Liver (tissue), 7 donors: ENCODE measurements at regions not wholly inside any gene's neighbourhood (a gene's known extent, or its start where the extent isn't known, plus 50 kb on each side); places are given as distances from the start of the nearest gene placed in this dataset.

ENCODE experiments used
- DNase-seq: peaks from one replicate; pipeline ENCODE4 v3.0.0-alpha.2; 2017; ENCODE audit warnings: low spot score
- H3K27ac ChIP-seq, 2 donors: one replicate each; pipeline ENCODE4 v1.7.0; 2013; ENCODE audit warnings: inconsistent platforms in 2 of 2, low read length in 2 of 2, control low read depth in 1 of 2, low read depth in 1 of 2, mild to moderate bottlenecking in 1 of 2
- H3K27me3 ChIP-seq, 4 donors: one replicate each; pipeline versions ENCODE4 v1.6.1 to v1.7.0; 2013; ENCODE audit warnings: low read length in 3 of 4, inconsistent platforms in 1 of 4, mild to moderate bottlenecking in 1 of 4, moderate library complexity in 1 of 4; ENCODE audit not compliant: control insufficient read depth in 4 of 4, insufficient read depth in 4 of 4
- H3K36me3 ChIP-seq, 4 donors: one replicate each; pipeline versions ENCODE4 v1.6.1 to v1.7.0; 2013; ENCODE audit warnings: low read length in 3 of 4, mild to moderate bottlenecking in 3 of 4, low read depth in 1 of 4, moderate library complexity in 1 of 4; ENCODE audit not compliant: control insufficient read depth in 4 of 4, insufficient read depth in 3 of 4
- H3K4me1 ChIP-seq, 4 donors: one replicate each; pipeline versions ENCODE4 v1.6.1 to v1.7.0; 2013; ENCODE audit warnings: low read length in 3 of 4, mild to moderate bottlenecking in 3 of 4, moderate library complexity in 1 of 4; ENCODE audit not compliant: control insufficient read depth in 4 of 4, insufficient read depth in 4 of 4
- H3K4me3 ChIP-seq, 3 donors: one replicate each; pipeline versions ENCODE4 v1.6.1 to v1.7.0; 2013; ENCODE audit warnings: low read length in 3 of 3, control low read depth in 1 of 3, low read depth in 1 of 3, mild to moderate bottlenecking in 1 of 3
- H3K9ac ChIP-seq, 2 donors: one replicate each; pipeline ENCODE4 v1.7.0; 2013; ENCODE audit warnings: low read length in 2 of 2, mild to moderate bottlenecking in 2 of 2, moderate library complexity in 2 of 2, control low read depth in 1 of 2, low read depth in 1 of 2
- H3K9me3 ChIP-seq, 4 donors: one replicate each; pipeline versions ENCODE4 v1.6.1 to v1.7.0; 2013; ENCODE audit warnings: low read length in 3 of 4; ENCODE audit not compliant: control insufficient read depth in 4 of 4
- EGR1 ChIP-seq, 2 donors: IDR thresholded peaks; 2 replicates each; pipeline ENCODE4 v1.6.1; 2016 to 2018; ENCODE audit warnings: antibody characterized with exemption in 2 of 2, low read depth in 2 of 2
- FOXA1 ChIP-seq: IDR thresholded peaks from 2 replicates; pipeline ENCODE4 v1.6.1; 2016; ENCODE audit warnings: antibody characterized with exemption
- FOXA2 ChIP-seq: IDR thresholded peaks from 2 replicates; pipeline ENCODE4 v1.6.1; 2016; ENCODE audit warnings: antibody characterized with exemption
- HNF4A ChIP-seq, 2 donors: conservative IDR thresholded peaks; 2 replicates each; pipeline ENCODE4 v1.6.1; 2016; ENCODE audit warnings: antibody characterized with exemption in 2 of 2, mild to moderate bottlenecking in 2 of 2
- HNF4G ChIP-seq: IDR thresholded peaks from 2 replicates; pipeline ENCODE4 v1.6.1; 2016; ENCODE audit warnings: antibody characterized with exemption
- JUND ChIP-seq, 2 donors: IDR thresholded peaks; 2 replicates each; pipeline ENCODE4 v1.6.1; 2016; ENCODE audit warnings: antibody characterized with exemption in 2 of 2
- RAD21 ChIP-seq, 2 donors: IDR thresholded peaks; 2 replicates each; pipeline ENCODE4 v1.6.1; 2016; ENCODE audit warnings: antibody characterized with exemption in 2 of 2, mild to moderate bottlenecking in 2 of 2
- RXRA ChIP-seq, 2 donors: IDR thresholded peaks; 2 replicates each; pipeline ENCODE4 v1.6.1; 2017 to 2018; ENCODE audit warnings: antibody characterized with exemption in 2 of 2, mild to moderate bottlenecking in 1 of 2
- TAF1 ChIP-seq: conservative IDR thresholded peaks from 2 replicates; pipeline ENCODE4 v1.6.1; 2016; ENCODE audit warnings: antibody characterized with exemption, mild to moderate bottlenecking
- WGBS: extraction: QIAGEN DNeasy Blood & Tissue Kit; methylation state at CpG from one replicate; pipeline ENCODE4 v1.1.7; 2013; 5-methylcytosine and 5-hydroxymethylcytosine counted together
- TF ChIP-seq, protein P1 (sequence below): IDR thresholded peaks from 2 replicates; pipeline ENCODE4 v1.6.1; 2016; ENCODE audit warnings: antibody characterized with exemption
- TF ChIP-seq, protein P2 (sequence below): IDR thresholded peaks from 2 replicates; pipeline ENCODE4 v1.6.1; 2016; ENCODE audit warnings: antibody characterized with exemption
- TF ChIP-seq, protein P3 (sequence below): IDR thresholded peaks from 2 replicates; pipeline ENCODE4 v1.6.1; 2016; ENCODE audit warnings: antibody characterized with exemption
- TF ChIP-seq, protein P4 (sequence below): IDR thresholded peaks from 2 replicates; pipeline ENCODE4 v1.6.1; 2016; ENCODE audit warnings: antibody characterized with exemption, mild to moderate bottlenecking
- donor health status: healthy.
- donor health status: healthy.
- donor health status: healthy.
- donor health status: healthy.

DNA sequence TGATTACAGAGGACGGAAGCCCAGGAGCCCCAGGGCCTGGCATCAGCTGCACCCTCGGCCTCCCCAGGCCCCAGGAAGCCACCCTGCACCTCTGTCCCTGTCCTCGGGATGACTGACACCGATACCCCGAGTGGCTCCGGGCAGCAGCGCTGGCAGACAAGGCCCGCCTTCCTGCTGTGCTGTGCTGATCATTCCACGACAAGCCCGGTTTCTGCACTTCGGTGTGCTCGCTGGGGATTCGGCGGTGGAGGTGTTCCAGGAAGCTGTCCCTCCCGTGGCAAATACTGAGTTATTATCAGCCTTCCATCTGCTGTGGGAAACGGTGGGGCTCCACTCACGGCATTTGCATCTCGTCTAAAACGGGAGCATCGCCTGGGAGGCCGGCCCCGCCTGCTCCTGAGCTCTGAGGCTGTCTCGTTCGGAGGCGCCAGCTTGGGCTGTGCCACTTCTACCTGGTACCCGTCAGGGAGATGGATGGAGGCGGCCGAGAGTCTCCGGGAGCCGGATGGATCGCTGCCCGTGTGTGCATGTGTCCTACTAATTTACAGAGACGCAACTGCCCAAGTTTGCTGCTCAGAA lies 506.1 kb downstream of the BRD1 start (continued):
- TF ChIP-seq, protein P1, sequence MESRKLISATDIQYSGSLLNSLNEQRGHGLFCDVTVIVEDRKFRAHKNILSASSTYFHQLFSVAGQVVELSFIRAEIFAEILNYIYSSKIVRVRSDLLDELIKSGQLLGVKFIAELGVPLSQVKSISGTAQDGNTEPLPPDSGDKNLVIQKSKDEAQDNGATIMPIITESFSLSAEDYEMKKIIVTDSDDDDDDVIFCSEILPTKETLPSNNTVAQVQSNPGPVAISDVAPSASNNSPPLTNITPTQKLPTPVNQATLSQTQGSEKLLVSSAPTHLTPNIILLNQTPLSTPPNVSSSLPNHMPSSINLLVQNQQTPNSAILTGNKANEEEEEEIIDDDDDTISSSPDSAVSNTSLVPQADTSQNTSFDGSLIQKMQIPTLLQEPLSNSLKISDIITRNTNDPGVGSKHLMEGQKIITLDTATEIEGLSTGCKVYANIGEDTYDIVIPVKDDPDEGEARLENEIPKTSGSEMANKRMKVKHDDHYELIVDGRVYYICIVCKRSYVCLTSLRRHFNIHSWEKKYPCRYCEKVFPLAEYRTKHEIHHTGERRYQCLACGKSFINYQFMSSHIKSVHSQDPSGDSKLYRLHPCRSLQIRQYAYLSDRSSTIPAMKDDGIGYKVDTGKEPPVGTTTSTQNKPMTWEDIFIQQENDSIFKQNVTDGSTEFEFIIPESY, result no peak
- TF ChIP-seq, protein P2, sequence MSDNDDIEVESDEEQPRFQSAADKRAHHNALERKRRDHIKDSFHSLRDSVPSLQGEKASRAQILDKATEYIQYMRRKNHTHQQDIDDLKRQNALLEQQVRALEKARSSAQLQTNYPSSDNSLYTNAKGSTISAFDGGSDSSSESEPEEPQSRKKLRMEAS, result no peak

DNA sequence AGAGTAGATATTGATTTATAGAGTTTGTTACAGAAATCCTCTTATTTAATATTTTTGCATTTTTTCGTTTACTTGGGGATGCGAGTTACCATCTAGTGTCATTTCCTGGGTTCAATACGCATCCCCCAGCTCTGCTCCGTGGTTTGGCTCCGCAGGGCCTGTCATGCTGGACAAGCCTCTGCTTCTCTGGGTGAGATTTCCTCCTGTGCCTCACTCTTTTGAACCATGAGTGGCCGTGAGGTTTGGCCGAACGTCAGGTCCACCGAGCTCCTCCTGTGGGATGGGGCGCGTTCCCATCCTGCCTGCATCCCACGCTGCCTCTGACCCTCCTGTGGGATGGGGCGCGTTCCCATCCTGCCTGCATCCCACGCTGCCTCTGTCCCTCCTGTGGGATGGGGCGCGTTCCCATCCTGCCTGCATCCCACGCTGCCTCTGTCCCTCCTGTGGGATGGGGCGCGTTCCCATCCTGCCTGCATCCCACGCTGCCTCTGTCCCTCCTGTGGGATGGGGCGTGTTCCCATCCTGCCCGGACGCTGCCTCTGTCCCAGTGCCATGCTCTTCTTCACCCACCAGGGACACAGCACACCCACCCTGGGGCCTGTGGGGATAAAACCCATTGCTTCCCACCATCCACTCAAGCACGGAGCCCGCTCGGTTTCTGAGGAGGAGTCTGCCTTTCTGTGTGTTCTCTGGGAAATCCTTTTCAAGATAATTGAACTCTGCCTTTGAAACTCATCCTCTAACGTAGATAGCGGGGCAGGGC lies 506.8 kb downstream of the BRD1 start:
- 73% methylated on average over 23 of the region's 29 CpGs for whole genome bisulfite sequencing
- no peak overlapping the region for H3K9ac ChIP-seq
- H3K27ac ChIP-seq, result no peak overlapping the region
- no peak for TF ChIP-seq EGR1 (IDR thresholded peaks at IDR 0.05; ENCODE audit: low read depth in 2 of 2)
- TF ChIP-seq, protein P2, result no peak
- TF ChIP-seq HNF4G, result no peak
- no peak for TF ChIP-seq HNF4A (conservative IDR thresholded peaks at IDR 0.05)
- TF ChIP-seq, protein P3, sequence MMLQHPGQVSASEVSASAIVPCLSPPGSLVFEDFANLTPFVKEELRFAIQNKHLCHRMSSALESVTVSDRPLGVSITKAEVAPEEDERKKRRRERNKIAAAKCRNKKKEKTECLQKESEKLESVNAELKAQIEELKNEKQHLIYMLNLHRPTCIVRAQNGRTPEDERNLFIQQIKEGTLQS, result no peak
- no peak for TF ChIP-seq TAF1
- TF ChIP-seq, protein P1, result no peak
- no peak for TF ChIP-seq RXRA (IDR thresholded peaks at IDR 0.05)
- no peak for TF ChIP-seq FOXA1
- TF ChIP-seq JUND (IDR thresholded peaks at IDR 0.05), result no peak
- TF ChIP-seq, protein P4, sequence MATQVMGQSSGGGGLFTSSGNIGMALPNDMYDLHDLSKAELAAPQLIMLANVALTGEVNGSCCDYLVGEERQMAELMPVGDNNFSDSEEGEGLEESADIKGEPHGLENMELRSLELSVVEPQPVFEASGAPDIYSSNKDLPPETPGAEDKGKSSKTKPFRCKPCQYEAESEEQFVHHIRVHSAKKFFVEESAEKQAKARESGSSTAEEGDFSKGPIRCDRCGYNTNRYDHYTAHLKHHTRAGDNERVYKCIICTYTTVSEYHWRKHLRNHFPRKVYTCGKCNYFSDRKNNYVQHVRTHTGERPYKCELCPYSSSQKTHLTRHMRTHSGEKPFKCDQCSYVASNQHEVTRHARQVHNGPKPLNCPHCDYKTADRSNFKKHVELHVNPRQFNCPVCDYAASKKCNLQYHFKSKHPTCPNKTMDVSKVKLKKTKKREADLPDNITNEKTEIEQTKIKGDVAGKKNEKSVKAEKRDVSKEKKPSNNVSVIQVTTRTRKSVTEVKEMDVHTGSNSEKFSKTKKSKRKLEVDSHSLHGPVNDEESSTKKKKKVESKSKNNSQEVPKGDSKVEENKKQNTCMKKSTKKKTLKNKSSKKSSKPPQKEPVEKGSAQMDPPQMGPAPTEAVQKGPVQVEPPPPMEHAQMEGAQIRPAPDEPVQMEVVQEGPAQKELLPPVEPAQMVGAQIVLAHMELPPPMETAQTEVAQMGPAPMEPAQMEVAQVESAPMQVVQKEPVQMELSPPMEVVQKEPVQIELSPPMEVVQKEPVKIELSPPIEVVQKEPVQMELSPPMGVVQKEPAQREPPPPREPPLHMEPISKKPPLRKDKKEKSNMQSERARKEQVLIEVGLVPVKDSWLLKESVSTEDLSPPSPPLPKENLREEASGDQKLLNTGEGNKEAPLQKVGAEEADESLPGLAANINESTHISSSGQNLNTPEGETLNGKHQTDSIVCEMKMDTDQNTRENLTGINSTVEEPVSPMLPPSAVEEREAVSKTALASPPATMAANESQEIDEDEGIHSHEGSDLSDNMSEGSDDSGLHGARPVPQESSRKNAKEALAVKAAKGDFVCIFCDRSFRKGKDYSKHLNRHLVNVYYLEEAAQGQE, result no peak
- TF ChIP-seq RAD21 (IDR thresholded peaks at IDR 0.05), result no peak
- no peak for TF ChIP-seq FOXA2
- no peak for DNase-seq
- H3K4me1 ChIP-seq, result no peaks in the 10 kb centered on the region
- no peak overlapping the region for H3K4me3 ChIP-seq
- H3K36me3 ChIP-seq, result no peaks in the 10 kb centered on the region
- peaks cover 0 to 8% (median 1%) of the 10 kb centered on the region in 4 donors for H3K27me3 ChIP-seq
- H3K9me3 ChIP-seq, result no peaks in the 10 kb centered on the region
